ENCODE measurements at regions not wholly inside any gene's neighbourhood (a gene's known extent, or its start where the extent isn't known, plus 50 kb on each side); places are given as distances from the start of the nearest gene placed in this dataset.

GRCh38 chr10:8504499-8504898 is 450.0 kb downstream of the GATA3 start:
- no peak for TF ChIP-seq CTCF (IDR thresholded peaks at IDR 0.05 in 2 of 3, conservative IDR thresholded peaks at IDR 0.05 in 1 of 3; ENCODE audit: borderline replicate concordance in 1 of 3, insufficient read depth in 1 of 3, low read depth in 2 of 3, low read length in 2 of 3)
- no peak for TF ChIP-seq EZH2 (IDR thresholded peaks at IDR 0.05)
- TF ChIP-seq POLR2AphosphoS5 (IDR thresholded peaks at IDR 0.05; ENCODE audit: low read depth, low read length): no peak
- TF ChIP-seq, protein P1, sequence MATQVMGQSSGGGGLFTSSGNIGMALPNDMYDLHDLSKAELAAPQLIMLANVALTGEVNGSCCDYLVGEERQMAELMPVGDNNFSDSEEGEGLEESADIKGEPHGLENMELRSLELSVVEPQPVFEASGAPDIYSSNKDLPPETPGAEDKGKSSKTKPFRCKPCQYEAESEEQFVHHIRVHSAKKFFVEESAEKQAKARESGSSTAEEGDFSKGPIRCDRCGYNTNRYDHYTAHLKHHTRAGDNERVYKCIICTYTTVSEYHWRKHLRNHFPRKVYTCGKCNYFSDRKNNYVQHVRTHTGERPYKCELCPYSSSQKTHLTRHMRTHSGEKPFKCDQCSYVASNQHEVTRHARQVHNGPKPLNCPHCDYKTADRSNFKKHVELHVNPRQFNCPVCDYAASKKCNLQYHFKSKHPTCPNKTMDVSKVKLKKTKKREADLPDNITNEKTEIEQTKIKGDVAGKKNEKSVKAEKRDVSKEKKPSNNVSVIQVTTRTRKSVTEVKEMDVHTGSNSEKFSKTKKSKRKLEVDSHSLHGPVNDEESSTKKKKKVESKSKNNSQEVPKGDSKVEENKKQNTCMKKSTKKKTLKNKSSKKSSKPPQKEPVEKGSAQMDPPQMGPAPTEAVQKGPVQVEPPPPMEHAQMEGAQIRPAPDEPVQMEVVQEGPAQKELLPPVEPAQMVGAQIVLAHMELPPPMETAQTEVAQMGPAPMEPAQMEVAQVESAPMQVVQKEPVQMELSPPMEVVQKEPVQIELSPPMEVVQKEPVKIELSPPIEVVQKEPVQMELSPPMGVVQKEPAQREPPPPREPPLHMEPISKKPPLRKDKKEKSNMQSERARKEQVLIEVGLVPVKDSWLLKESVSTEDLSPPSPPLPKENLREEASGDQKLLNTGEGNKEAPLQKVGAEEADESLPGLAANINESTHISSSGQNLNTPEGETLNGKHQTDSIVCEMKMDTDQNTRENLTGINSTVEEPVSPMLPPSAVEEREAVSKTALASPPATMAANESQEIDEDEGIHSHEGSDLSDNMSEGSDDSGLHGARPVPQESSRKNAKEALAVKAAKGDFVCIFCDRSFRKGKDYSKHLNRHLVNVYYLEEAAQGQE (IDR thresholded peaks at IDR 0.05; ENCODE audit: low read depth): no peak
- TF ChIP-seq YY1 (IDR thresholded peaks at IDR 0.05; ENCODE audit: extremely low read depth, insufficient replicate concordance, low read depth, low read length): no peak
- TF ChIP-seq MAX (IDR thresholded peaks at IDR 0.05): no peak
- no peak for TF ChIP-seq POLR2A (IDR thresholded peaks at IDR 0.05; ENCODE audit: borderline replicate concordance, extremely low read depth, insufficient read depth, insufficient read length)
- no peak for TF ChIP-seq ZFX (IDR thresholded peaks at IDR 0.05)

Data from HCT116 (cell line).